Forelimb muscle (tissue), 1 donor: ENCODE measurements at regions not wholly inside any gene's neighbourhood (a gene's known extent, or its start where the extent isn't known, plus 50 kb on each side); places are given as distances from the start of the nearest gene placed in this dataset.

Source experiments
- DNase-seq: peaks from one replicate; pipeline ENCODE4 v3.0.0-alpha.2; 2013; ENCODE audit warnings: low read depth

- DNase-seq = no peak
These were observed 129.4 kb upstream of the TLE3 start for GRCh38 chr15:70227147-70227546.

- DNase-seq = no peak
These were observed 128.7 kb upstream of the TLE3 start for GRCh38 chr15:70226337-70226980.

- DNase-seq = no peak
These were observed 127.7 kb upstream of the TLE3 start for GRCh38 chr15:70225416-70225815.

- no peak for DNase-seq
These were observed 124.9 kb upstream of the TLE3 start for GRCh38 chr15:70222606-70223005.

- DNase-seq = no peak
These were observed 122.9 kb upstream of the TLE3 start for GRCh38 chr15:70220490-70221096.

- DNase-seq = no peak
These were observed 122.2 kb upstream of the TLE3 start for GRCh38 chr15:70219966-70220365.

- DNase-seq = no peak
These were observed 121.7 kb upstream of the TLE3 start for GRCh38 chr15:70219256-70219895.

GRCh38 chr15:70217226-70218160 lies 119.8 kb upstream of the TLE3 start:
- no peak for DNase-seq

GRCh38 chr15:70215951-70216350 lies 118.2 kb upstream of the TLE3 start:
- no peak for DNase-seq

- no peak for DNase-seq
These were observed 117.4 kb upstream of the TLE3 start for GRCh38 chr15:70214941-70215635.

GRCh38 chr15:70214276-70214675 lies 116.6 kb upstream of the TLE3 start:
- DNase-seq = no peak

GRCh38 chr15:70213794-70214193 lies 116.1 kb upstream of the TLE3 start:
- DNase-seq = no peak

GRCh38 chr15:70212963-70213315 lies 115.2 kb upstream of the TLE3 start:
- DNase-seq = no peak

GRCh38 chr15:70212286-70212962 lies 114.7 kb upstream of the TLE3 start:
- no peak for DNase-seq

GRCh38 chr15:70210528-70210927 lies 112.8 kb upstream of the TLE3 start:
- DNase-seq = no peak

GRCh38 chr15:70210076-70210475 lies 112.4 kb upstream of the TLE3 start:
- no peak for DNase-seq

- DNase-seq = no peak
These were observed 111.8 kb upstream of the TLE3 start for GRCh38 chr15:70209499-70209898.

GRCh38 chr15:70208332-70208731 lies 110.6 kb upstream of the TLE3 start:
- no peak for DNase-seq

- DNase-seq = no peak
These were observed 109.0 kb upstream of the TLE3 start for GRCh38 chr15:70206668-70207067.

GRCh38 chr15:70204652-70205051 lies 106.9 kb upstream of the TLE3 start:
- no peak for DNase-seq

GRCh38 chr15:70203981-70204560 lies 106.4 kb upstream of the TLE3 start:
- DNase-seq = no peak
